PC-9 (cell line): ENCODE measurements at regions not wholly inside any gene's neighbourhood (a gene's known extent, or its start where the extent isn't known, plus 50 kb on each side); places are given as distances from the start of the nearest gene placed in this dataset.

ENCODE experiments used
- BruUV-seq: library from RNA; stranded (reverse); fragments of 400-500 nt; replicated peaks from 2 replicates; lab custom pipeline; 2021; lab: Mats Ljungman, UMichigan
- CTCF ChIA-PET: fragments of 300-600 bp; sonication (Branson Sonifier 250); formaldehyde crosslinking; loops from one replicate; lab custom pipeline; 2022; ENCODE audit warnings: antibody characterized with exemption; lab: Charles Lee
- POLR2A ChIA-PET: fragments of 300-600 bp; sonication (Branson Sonifier 250); formaldehyde crosslinking; loops from one replicate; lab custom pipeline; 2022; ENCODE audit warnings: antibody characterized with exemption; ENCODE audit not compliant: unreplicated experiment; lab: Charles Lee
- DNase-seq, 2 experiments: peaks; one replicate each; pipeline versions ENCODE4 v3.0.0 to v3.0.0-alpha.2; 2015 to 2022; ENCODE audit warnings: mixed read lengths in 1 of 2
- H2AFZ ChIP-seq: fragments of 200-600 bp; sonication (generic); 2 replicates; pipeline ENCODE4 v1.8.1; 2017; ENCODE audit warnings: antibody characterized with exemption
- H3F3A ChIP-seq: fragments of 200-600 bp; sonication (generic); 2 replicates; pipeline ENCODE4 v1.8.1; 2017; ENCODE audit warnings: antibody characterized with exemption, mild to moderate bottlenecking, low read depth; ENCODE audit not compliant: insufficient read depth
- H3K27ac ChIP-seq: fragments of 200-600 bp; sonication (generic); 2 replicates; pipeline ENCODE4 v1.6.1; 2016; ENCODE audit warnings: mixed run types
- H3K27me3 ChIP-seq: fragments of 200-600 bp; sonication (generic); 2 replicates; pipeline ENCODE4 v1.6.1; 2016; ENCODE audit warnings: low read depth, mixed run types; ENCODE audit not compliant: insufficient read depth
- H3K36me3 ChIP-seq: fragments of 200-600 bp; sonication (generic); 2 replicates; pipeline ENCODE4 v1.6.1; 2016; ENCODE audit warnings: low read depth, mixed run types
- H3K4me1 ChIP-seq: fragments of 200-600 bp; sonication (generic); replicated peaks from 2 replicates; pipeline ENCODE4 v1.6.1; 2016; ENCODE audit warnings: mixed run types; ENCODE audit not compliant: insufficient read depth
- H3K4me2 ChIP-seq: fragments of 200-600 bp; sonication (generic); 2 replicates; pipeline ENCODE4 v1.6.1; 2017; ENCODE audit warnings: mixed run types
- H3K4me3 ChIP-seq: fragments of 200-600 bp; sonication (generic); 2 replicates; pipeline ENCODE4 v1.6.1; 2016; ENCODE audit warnings: mixed run types
- H3K79me2 ChIP-seq: fragments of 200-600 bp; sonication (generic); 2 replicates; pipeline ENCODE4 v1.6.1; 2017; ENCODE audit warnings: low read depth, mixed run types
- H3K9me2 ChIP-seq: fragments of 200-600 bp; sonication (generic); 2 replicates; pipeline ENCODE4 v1.8.1; 2017; ENCODE audit warnings: mild to moderate bottlenecking; ENCODE audit not compliant: insufficient read depth
- H3K9me3 ChIP-seq: fragments of 200-600 bp; sonication (generic); 2 replicates; pipeline ENCODE4 v1.8.1; 2016; ENCODE audit warnings: low read depth; ENCODE audit not compliant: insufficient read depth
- H4K20me1 ChIP-seq: fragments of 200-600 bp; sonication (generic); 2 replicates; pipeline ENCODE4 v1.8.1; 2017; ENCODE audit not compliant: insufficient read depth
- CTCF ChIP-seq: fragments of 200-600 bp; sonication (generic); conservative IDR thresholded peaks from 2 replicates; pipeline ENCODE4 v1.6.1; 2017; ENCODE audit warnings: mixed run types, antibody characterized with exemption, mild to moderate bottlenecking, moderate library complexity
- EZH2 ChIP-seq: fragments of 200-600 bp; sonication (generic); IDR thresholded peaks from 2 replicates; pipeline ENCODE4 v1.8.0; 2017; ENCODE audit warnings: antibody characterized with exemption, low read depth
- intact Hi-C: fragments of 100-400 bp; cut with micrococcal nuclease; formaldehyde crosslinking; loops from one replicate; pipeline ENCODE4 v1.10.0; 2022; ENCODE audit not compliant: unreplicated experiment

GRCh38 chr4:85246055-85246454 is 228.9 kb upstream of the ARHGAP24 start:
- no peak overlapping the region for H3K27ac ChIP-seq
- TF ChIP-seq EZH2: no peak
- no peak overlapping the region for H2AFZ ChIP-seq
- H3K27me3 ChIP-seq: no peaks in the 10 kb centered on the region
- CTCF ChIA-PET: no interaction called here
- H3K4me1 ChIP-seq: no peaks in the 10 kb centered on the region
- H3K79me2 ChIP-seq: no peaks in the 10 kb centered on the region
- POLR2A ChIA-PET: no interaction called here
- H3K4me2 ChIP-seq: no peak overlapping the region
- no peaks in the 10 kb centered on the region for H3K9me3 ChIP-seq
- DNase-seq: no peak
- H3K4me3 ChIP-seq: no peak overlapping the region
- no peaks in the 10 kb centered on the region for H3K9me2 ChIP-seq
- H3K36me3 ChIP-seq: no peaks in the 10 kb centered on the region
- no peaks in the 10 kb centered on the region for H3F3A ChIP-seq
- intact Hi-C loops: no loop called here
- no TSS peak for BruUV-seq
- H4K20me1 ChIP-seq: no peaks in the 10 kb centered on the region

- H3K4me3 ChIP-seq: no peak overlapping the region
- intact Hi-C loops: no loop called here
- H3K27me3 ChIP-seq: no peaks in the 10 kb centered on the region
- no peaks in the 10 kb centered on the region for H3K9me3 ChIP-seq
- no peak overlapping the region for H3K27ac ChIP-seq
- H3K9me2 ChIP-seq: no peaks in the 10 kb centered on the region
- TF ChIP-seq CTCF (no peak), EZH2 (no peak)
- no peaks in the 10 kb centered on the region for H3K36me3 ChIP-seq
- ChIA-PET POLR2A (no interaction called here), CTCF (no interaction called here)
- H3F3A ChIP-seq: no peaks in the 10 kb centered on the region
- H3K4me2 ChIP-seq: no peak overlapping the region
- no peaks in the 10 kb centered on the region for H4K20me1 ChIP-seq
- BruUV-seq: no TSS peak
- no peaks in the 10 kb centered on the region for H3K4me1 ChIP-seq
- DNase-seq: no peak
- H3K79me2 ChIP-seq: no peaks in the 10 kb centered on the region
- no peak overlapping the region for H2AFZ ChIP-seq
Observed at GRCh38 chr4:85250852-85251251, 224.1 kb upstream of the ARHGAP24 start.

- Histone ChIP-seq H3K9me2 (no peaks in the 10 kb centered on the region), H3K27me3 (no peaks in the 10 kb centered on the region), H3K4me3 (no peak overlapping the region), H3K4me1 (no peaks in the 10 kb centered on the region; the same call in 1 of the 2 replicates), H2AFZ (no peak overlapping the region), H3K4me2 (no peak overlapping the region), H3K79me2 (no peaks in the 10 kb centered on the region), H3K36me3 (no peaks in the 10 kb centered on the region), H4K20me1 (no peaks in the 10 kb centered on the region), H3K27ac (no peak overlapping the region), H3K9me3 (no peaks in the 10 kb centered on the region), H3F3A (no peaks in the 10 kb centered on the region)
- BruUV-seq: no TSS peak
- CTCF ChIA-PET: no interaction called here
- POLR2A ChIA-PET: no interaction called here
- TF ChIP-seq EZH2 (no peak), CTCF (no peak)
- intact Hi-C loops: no loop called here
- DNase-seq: no peak
Observed at GRCh38 chr4:85257817-85258370, 217.1 kb upstream of the ARHGAP24 start.

- no peak overlapping the region for H3K27ac ChIP-seq
- H2AFZ ChIP-seq: no peak overlapping the region
- CTCF ChIA-PET: no interaction called here
- no peaks in the 10 kb centered on the region for H3K27me3 ChIP-seq
- no peak overlapping the region for H3K4me3 ChIP-seq
- no peaks in the 10 kb centered on the region for H3K79me2 ChIP-seq
- BruUV-seq: no TSS peak
- no peaks in the 10 kb centered on the region for H3K9me3 ChIP-seq
- H3K9me2 ChIP-seq: no peaks in the 10 kb centered on the region
- H4K20me1 ChIP-seq: no peaks in the 10 kb centered on the region
- H3F3A ChIP-seq: no peaks in the 10 kb centered on the region
- TF ChIP-seq EZH2 (no peak), CTCF (no peak)
- no peaks in the 10 kb centered on the region for H3K36me3 ChIP-seq
- POLR2A ChIA-PET: no interaction called here
- DNase-seq: no peak
- no peaks in the 10 kb centered on the region; the same call in 1 of the 2 replicates for H3K4me1 ChIP-seq
- intact Hi-C loops: no loop called here
- no peak overlapping the region for H3K4me2 ChIP-seq
Observed at GRCh38 chr4:85260064-85260463, 214.9 kb upstream of the ARHGAP24 start.
